ENCODE measurements at regions not wholly inside any gene's neighbourhood (a gene's known extent, or its start where the extent isn't known, plus 50 kb on each side); places are given as distances from the start of the nearest gene placed in this dataset.
"Not testable (repeated sequence)": the region's sequence is repeated elsewhere in the genome, so short reads cannot be mapped to it uniquely, and the experiment has no call there.

- DNase-seq: no peak
Measured at GRCh38 chr3:20808864-20809263, 622.9 kb upstream of the SGO1 start.

GRCh38 chr3:20798666-20799065 is 612.7 kb upstream of the SGO1 start:
- no peak for DNase-seq

- no peak for DNase-seq
Measured at GRCh38 chr3:20787005-20787404, 601.0 kb upstream of the SGO1 start.

- no peak for DNase-seq
Measured at GRCh38 chr3:20776692-20777091, 590.7 kb upstream of the SGO1 start.

- DNase-seq: no peak
Measured at GRCh38 chr3:20776286-20776685, 590.3 kb upstream of the SGO1 start.

- DNase-seq: no peak
Measured at GRCh38 chr3:20773320-20773984, 587.4 kb upstream of the SGO1 start.

GRCh38 chr3:20772869-20773268 is 586.9 kb upstream of the SGO1 start:
- DNase-seq: no peak

- DNase-seq: no peak
Measured at GRCh38 chr3:20769430-20769829, 583.4 kb upstream of the SGO1 start.

- DNase-seq: no peak
Measured at GRCh38 chr3:20760981-20761380, 575.0 kb upstream of the SGO1 start.

- DNase-seq: no peak
Measured at GRCh38 chr3:20752416-20752815, 566.4 kb upstream of the SGO1 start.

GRCh38 chr3:20751296-20751695 is 565.3 kb upstream of the SGO1 start:
- no peak for DNase-seq

GRCh38 chr3:20747741-20748140 is 561.7 kb upstream of the SGO1 start:
- no peak for DNase-seq

- DNase-seq: no peak
Measured at GRCh38 chr3:20743553-20744321, 557.7 kb upstream of the SGO1 start.

- no peak for DNase-seq
Measured at GRCh38 chr3:20742903-20743552, 557.0 kb upstream of the SGO1 start.

- no peak for DNase-seq
Measured at GRCh38 chr3:20741381-20741780, 555.4 kb upstream of the SGO1 start.

GRCh38 chr3:20739814-20740213 is 553.8 kb upstream of the SGO1 start:
- no peak for DNase-seq

GRCh38 chr3:20736287-20736852 is 550.4 kb upstream of the SGO1 start:
- DNase-seq: no peak

GRCh38 chr3:20729185-20729584 is 543.2 kb upstream of the SGO1 start:
- DNase-seq: no peak

GRCh38 chr3:20726786-20727185 is 540.8 kb upstream of the SGO1 start:
- DNase-seq: no peak

GRCh38 chr3:20724241-20724640 is 538.2 kb upstream of the SGO1 start:
- no peak for DNase-seq

- DNase-seq: not testable (repeated sequence)
Measured at GRCh38 chr3:20716425-20716824, 530.4 kb upstream of the SGO1 start.

- DNase-seq: no peak
Measured at GRCh38 chr3:20701641-20702040, 515.6 kb upstream of the SGO1 start.

GRCh38 chr3:20700714-20701113 is 514.7 kb upstream of the SGO1 start:
- no peak for DNase-seq

GRCh38 chr3:20698896-20699295 is 512.9 kb upstream of the SGO1 start:
- no peak for DNase-seq
